NAMALWA (cell line): ENCODE measurements at regions not wholly inside any gene's neighbourhood (a gene's known extent, or its start where the extent isn't known, plus 50 kb on each side); places are given as distances from the start of the nearest gene placed in this dataset.

Experiments
- DNase-seq: peaks from one replicate; pipeline ENCODE4 v3.0.0-alpha.2; 2015; ENCODE audit warnings: low spot score

DNA sequence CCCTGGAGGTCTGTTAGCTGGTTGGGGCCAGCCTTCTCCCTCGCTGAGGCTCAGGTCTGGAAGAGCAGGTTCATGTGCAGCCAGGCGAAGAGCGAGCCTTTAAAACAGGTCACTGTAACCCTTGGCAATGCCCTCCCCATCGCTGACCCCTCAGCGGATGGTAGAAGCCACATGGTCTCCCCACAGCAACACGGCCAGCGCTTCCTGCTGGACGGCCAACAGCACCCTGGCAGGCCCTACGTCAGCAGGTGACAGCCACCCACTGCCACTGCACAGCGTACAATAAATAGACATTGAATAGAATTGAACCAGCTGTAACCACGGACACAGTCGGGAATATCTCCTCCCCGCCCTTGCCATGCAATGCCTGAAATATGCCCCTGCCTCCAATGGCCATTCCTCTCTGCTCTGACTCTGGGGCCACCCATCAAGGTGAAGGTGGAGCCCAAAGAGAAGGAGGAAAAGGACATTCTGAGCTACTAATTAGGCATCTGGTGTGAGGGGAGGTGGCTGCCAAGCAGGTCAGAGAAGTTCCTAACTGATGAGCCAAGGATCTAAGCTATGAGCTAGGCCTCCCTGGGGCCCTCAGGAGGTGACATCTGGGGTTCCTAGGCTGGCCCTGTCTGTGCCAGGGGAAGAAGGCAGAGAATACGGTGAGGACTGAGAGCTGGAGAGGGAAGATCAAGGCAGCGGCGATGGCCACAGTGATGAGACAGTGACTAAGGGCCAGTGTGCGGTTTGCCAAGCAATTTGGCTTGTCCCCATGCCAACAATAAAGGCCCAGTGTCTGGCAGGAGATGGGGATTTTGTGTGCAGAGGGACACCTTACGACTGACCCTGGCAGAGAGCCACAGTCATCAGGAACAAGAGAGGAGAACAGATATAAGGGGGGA lies 202.3 kb downstream of the BCOR start:
- no peak for DNase-seq

- no peak for DNase-seq
These were observed 200.6 kb downstream of the BCOR start for GRCh38 chrX:39896951-39897740.

DNA sequence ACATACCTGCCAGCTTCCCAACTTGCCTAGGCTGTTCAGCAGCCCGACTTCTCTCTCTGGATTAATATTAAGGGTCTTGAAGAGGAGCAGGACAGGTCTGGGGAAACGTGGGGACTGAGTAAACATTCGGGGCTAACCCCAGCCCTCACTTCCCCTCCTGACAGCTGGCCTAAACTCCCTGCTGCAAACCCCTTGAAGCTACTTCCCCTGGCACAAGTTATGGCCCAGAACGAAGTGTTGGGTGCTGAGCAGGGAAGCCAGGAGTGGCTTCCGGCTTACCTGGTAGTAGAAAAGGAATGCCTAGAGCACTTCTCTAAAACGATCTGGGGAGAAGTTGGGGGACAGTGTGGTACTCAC lies 200.0 kb downstream of the BCOR start:
- DNase-seq: no peak

DNA sequence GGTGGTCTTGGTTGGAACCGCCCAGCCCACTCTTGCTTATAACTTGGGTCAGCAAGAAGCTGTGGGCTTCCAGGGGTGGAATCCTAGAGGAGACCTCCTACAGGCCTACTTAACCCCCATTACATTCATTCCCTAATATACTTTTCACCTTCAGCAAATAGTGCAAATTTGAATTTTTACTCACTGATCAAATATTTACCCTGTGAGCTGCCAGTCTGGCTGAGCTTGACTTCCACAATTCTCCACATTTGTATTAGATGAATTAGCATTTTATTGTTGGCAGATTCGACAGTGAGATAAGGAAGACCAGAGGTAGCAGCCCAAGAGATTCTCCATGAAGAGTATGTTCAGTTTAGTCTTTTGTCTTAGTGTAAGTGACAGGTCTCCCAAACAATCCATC lies 199.6 kb downstream of the BCOR start:
- DNase-seq: no peak

GRCh38 chrX:39899059-39899458 lies 198.7 kb downstream of the BCOR start:
- DNase-seq: no peak

DNA sequence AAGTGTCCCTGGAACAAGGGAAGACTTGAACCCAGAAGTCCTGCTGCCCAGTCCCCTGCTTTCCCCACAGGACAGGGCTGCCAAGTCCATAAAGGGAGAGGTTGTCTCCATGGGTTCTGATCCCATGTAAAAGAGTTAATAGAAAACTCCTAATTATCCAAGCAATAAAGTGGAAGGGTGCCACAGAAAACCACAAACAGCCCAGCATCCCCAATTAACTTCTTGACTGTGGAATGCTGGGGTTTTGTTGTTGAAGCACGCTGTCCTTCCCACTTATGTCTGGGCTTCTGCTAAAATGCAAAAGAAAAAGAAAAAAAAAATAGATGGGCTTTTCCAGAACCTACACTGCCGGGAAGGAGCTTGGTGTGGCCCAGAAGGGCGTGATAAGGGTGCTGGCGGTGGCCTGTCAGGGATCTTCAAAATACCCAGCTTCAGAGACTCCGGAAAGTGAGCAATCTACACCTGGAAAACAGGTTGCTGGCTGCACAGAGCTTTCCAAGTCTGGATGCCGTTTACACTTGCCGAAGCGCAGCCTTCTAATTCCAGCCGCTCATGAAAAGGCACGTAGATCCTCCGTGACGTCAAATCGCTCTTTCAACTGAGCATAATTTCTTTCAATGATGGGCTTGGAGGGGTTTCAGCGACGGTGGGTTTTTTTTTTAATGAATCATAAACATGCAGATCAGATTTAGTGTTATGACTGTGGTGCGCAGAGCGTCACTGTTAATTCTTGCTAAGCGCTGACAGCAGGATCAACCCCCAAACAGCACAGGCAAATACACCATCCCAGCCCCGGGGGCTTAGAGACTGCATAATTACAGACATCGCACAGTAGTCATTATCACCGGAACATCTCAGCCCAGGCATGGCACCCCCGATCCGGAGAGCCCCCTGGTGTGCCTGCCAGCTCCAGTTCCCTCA lies 197.6 kb downstream of the BCOR start:
- no peak for DNase-seq

GRCh38 chrX:39900777-39901170 lies 197.0 kb downstream of the BCOR start:
- no peak for DNase-seq

GRCh38 chrX:39903343-39903742 lies 194.4 kb downstream of the BCOR start:
- no peak for DNase-seq

DNA sequence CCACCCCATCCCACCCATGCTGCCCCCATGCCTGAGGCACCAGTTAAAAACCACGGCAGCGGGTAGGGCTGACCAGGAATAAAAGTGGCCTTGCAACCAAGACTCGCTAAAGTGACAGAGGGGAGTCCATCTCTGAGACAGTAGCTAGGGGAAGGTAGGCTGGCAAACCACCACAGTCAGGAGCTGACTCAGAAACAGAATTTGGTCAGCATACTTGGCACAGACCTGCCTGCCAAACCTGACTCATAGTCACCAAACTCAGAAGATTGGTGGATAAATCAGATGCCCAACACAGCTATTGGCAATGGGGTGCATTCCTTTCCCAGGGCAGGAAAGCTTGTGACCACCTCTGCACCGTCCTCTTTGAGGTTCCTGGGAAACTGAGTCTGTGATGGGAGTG lies 193.8 kb downstream of the BCOR start:
- DNase-seq: no peak

DNA sequence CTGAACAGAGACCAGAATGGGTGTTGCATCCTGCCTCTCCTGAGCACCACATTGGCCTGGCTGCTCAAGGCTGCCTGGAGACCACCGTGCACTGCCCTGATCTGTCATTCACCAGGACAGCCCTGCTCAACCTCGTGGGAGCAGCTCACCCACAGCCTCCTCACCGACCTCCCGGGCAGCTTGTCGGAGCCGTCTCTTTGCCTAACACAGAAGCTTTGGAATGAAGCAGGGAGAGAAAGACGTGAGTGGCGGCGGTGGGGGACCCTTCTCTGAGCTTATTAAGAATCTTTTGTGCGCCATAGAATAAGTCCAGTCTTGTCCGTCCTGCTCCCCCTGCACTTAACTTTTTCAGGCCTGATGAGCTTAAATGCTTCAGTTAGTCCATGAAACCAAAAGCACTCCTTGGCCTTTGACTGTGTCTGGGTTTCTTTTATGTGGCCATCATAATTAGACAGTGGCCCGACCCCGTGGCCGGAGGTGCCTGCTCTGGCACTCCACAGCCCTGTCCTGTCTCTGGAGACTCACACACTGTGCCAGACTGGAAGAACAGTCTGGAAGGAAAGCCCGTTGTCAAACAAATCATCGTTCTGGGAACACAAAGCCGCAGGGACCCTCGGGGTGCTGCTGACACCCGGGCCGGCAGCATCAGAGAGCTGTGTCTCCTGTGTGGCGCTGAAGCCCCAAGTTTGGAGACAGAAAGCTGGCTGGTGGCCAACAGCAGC lies 192.8 kb downstream of the BCOR start:
- DNase-seq: no peak

DNA sequence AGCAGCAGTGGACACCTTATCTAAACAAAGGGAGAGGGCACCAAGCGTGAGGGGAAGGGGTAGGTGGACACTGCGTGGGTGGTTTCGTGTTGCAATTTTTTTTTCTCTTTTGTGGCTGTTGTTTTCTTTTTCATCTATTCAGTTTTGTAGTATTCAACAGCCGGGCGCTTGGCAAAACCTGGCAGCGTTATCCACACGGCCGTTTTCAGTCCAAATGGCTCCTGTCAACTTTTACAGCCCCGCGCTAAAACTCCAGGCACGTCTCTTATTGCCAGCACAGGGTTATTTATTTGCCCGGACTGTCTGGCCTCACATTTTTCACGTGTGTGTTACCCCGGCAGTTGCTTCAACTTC lies 192.2 kb downstream of the BCOR start:
- no peak for DNase-seq

- DNase-seq: no peak
These were observed 191.8 kb downstream of the BCOR start for GRCh38 chrX:39905946-39906345.

GRCh38 chrX:39907964-39908661 lies 189.6 kb downstream of the BCOR start:
- no peak for DNase-seq

- DNase-seq: no peak
These were observed 187.8 kb downstream of the BCOR start for GRCh38 chrX:39909996-39910395.

GRCh38 chrX:39910651-39911050 lies 187.1 kb downstream of the BCOR start:
- DNase-seq: no peak

GRCh38 chrX:39911278-39911897 lies 186.4 kb downstream of the BCOR start:
- no peak for DNase-seq

GRCh38 chrX:39912126-39912525 lies 185.6 kb downstream of the BCOR start:
- no peak for DNase-seq

DNA sequence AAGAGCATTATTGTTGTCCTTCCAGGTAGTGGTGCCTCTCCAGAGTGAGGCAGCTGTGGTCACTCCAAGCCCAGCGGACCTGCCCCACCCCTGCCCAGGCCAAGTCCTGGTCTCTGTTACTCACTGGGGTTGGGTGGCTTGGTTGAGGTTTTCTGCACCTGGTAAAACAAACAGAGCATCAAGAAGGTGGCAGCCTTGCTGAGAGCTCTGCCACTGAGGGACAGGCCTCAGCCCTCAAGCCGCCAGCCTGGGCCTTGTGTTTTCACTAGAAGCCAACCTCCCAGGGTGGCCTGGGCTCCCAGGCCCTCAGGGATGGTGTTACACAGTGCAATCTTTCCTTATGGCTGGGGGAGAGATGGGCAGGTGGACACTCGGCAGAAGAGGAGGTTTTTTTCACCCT lies 182.7 kb downstream of the BCOR start:
- DNase-seq: no peak

DNA sequence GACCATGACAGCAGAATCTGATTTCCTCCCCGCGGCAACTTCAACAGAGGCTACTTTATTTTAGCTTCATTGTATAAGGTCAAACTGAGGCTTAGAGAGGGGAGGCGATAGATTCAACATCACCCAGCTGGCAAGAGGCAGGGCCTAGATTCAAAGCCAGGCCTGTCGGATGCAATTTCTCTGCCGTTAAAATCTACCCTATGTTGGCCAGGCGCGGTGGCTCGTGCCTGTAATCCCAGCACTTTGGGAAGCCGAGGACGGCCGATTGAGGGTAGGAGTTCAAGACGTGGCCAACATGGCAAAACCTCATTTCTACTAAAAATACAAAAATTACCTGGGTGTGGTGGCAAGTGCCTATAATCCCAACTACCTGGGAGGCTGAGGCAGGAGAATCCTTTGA lies 182.2 kb downstream of the BCOR start:
- no peak for DNase-seq

- DNase-seq: no peak
These were observed 175.9 kb downstream of the BCOR start for GRCh38 chrX:39921838-39922237.

- no peak for DNase-seq
These were observed 175.3 kb downstream of the BCOR start for GRCh38 chrX:39922488-39922887.
